Stimulated activated CD8-positive, alpha-beta memory T cell treated with anti-CD3 and anti-CD28 coated beads, Interleukin-7, amount 100 ng/mL, for 48 hours (primary cell): ENCODE measurements at regions not wholly inside any gene's neighbourhood (a gene's known extent, or its start where the extent isn't known, plus 50 kb on each side); places are given as distances from the start of the nearest gene placed in this dataset.

Source experiments
- DNase-seq, 2 donors: peaks; one replicate each; pipeline ENCODE4 v3.0.0-alpha.2; 2020; ENCODE audit warnings: low read depth in 1 of 2; ENCODE audit errors: extremely low read depth in 1 of 2

DNA sequence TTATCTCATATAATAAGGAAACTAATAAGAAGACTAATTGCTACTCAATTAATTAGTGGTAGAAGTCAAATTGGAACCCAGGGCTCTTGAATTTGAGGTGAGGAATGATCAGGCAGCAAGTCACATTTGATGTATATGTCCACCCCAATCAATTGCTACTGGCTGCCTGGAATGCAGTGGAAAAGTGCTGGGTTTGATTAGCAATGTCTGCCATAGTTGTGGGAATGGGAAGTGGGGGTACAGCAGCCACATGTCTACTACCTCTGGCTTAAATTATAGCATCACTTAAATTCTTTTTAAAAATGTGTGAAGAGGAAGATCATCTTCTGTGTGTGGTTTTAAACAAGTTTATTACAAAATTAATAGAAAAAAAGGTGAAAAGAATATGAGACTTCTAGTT, 50.8 kb upstream of the NAV2 start:
- no peak for DNase-seq

DNA sequence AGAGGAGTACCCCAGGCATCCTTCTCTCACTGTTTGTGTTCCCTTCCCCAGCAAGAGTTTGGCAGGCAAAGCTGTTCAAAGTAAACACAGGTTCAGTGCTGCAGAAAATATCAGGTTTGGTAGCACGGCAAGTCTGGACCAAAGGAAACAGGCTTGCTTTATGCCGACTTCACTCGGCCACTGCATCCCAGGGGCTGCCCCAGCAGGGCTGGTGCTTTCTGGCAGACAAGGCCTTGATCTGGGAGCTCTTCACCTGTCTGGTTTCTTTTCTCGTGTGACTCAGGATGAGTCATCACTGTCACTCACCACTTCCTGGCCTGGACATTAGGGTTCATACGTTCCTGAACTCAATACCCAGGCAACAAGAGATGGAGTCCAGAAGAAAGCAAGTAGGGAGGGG, 52.6 kb upstream of the NAV2 start:
- peak; percentile 2 to 4 for DNase-seq

DNA sequence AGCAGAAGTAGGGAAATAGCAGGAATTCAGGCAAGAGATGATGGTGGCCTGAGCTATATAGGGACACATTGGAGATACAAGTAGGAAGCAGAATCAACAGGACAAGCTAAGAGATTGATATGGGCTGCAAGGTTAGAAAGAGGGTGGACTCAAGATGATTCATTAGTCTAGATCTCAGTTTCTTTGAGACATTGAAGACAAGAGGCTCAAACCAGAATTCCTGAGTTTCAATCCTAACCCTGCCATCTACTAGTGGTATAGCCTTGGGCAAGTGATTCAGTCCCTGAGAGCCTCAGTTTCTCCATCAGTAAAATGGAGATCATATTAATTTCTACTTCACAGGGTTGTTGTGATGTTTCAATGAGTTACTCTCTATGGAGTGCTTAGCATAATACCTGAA, 53.1 kb upstream of the NAV2 start:
- DNase-seq: no peak

- no peak for DNase-seq
Observed at GRCh38 chr11:19658344-19658743, 54.3 kb upstream of the NAV2 start.

DNA sequence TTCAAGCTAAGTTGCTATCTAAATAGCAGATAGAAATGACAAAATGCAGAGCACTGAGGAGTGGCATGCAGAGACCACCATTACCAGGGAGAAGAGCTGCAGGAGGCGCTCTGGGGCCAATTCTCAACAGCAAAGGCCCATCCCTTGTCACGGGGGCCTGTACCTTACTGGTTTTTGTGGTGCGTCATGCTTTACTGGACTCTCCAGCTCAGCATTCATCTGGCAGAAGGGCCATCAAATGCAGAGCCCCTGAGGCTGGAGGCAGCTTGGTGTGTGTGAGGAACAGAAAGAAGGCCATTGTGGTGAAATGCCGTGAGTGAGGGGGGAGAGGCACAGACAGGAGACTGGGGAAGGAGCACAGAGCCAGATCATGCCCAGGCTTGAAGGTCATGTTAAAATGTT, 56.5 kb upstream of the NAV2 start:
- no peak for DNase-seq

DNA sequence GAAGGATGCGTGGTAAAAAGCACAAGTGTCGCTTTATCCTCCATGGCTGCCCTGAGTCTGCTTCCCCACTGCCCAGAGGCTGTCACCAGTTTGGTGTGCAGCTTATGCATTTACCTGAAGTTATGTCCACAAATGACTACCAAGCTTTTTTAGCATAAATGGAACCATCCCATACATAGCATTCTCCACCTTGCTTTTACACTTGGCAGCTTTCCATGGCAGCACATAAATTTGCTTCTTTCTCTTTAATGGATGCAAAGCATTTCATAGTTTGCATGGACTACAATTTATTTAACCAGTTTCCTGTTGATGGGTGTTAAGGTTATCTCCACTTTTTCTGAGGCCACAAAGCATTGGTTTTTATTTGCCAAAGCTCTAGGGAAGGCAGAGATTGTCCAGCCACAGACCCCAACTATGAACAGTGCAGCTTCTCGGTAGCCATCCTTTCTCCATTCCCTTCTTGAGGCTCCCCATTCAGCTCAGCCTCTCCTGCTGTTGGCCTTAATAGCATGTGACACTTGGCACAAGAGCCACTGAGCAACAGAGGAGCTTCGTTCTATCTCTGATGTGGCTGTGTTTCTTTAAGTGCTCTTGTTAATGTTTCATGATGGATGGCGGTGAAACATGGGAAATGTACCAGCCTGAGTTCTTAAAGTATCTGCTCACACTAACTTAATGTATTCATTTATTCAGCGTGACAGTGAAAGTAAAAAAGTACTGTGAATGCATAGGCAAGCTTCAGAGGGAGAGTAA, 59.8 kb upstream of the NAV2 start:
- DNase-seq: no peak

- no peak for DNase-seq
Observed at GRCh38 chr11:19651653-19652052, 61.0 kb upstream of the NAV2 start.

DNA sequence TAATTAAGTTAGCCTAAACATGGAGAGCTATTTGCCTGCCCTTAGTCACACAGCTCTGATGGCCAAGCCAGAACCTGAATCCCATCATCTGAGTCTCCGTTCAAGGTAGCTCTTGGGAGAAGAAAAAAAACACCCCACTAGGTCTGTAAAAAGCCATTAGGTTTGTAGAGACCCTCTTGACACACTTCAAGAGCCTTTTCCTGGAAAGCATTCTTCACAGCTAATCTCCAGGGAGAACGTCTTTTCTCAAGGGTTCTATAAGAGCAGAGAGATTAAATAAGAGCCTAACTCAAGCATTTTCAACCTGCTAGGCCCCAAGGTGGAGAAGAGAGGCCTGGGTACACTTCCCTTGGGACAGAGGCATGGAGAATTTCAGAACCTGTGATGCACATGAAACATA, 61.6 kb upstream of the NAV2 start:
- DNase-seq: no peak

DNA sequence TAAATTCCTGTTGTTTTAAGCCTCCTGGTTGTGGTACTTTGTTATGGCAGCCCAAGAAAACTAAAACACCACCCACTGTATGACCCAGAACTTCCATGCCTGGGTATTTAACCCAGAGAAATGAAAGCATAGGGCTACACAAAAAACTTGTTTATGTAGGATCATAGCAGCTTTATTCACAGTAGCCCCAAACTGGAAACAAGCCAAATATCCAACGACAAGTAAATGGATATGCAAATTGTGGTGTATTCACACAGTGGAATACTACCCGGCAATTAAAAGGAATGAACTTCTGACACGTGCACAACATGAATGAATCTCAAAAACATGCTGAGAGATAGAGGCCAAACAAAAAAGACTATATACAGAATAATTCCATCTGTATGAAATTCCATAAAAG, 62.2 kb upstream of the NAV2 start:
- DNase-seq: no peak

GRCh38 chr11:19649751-19650150, 62.9 kb upstream of the NAV2 start:
- DNase-seq: no peak

DNA sequence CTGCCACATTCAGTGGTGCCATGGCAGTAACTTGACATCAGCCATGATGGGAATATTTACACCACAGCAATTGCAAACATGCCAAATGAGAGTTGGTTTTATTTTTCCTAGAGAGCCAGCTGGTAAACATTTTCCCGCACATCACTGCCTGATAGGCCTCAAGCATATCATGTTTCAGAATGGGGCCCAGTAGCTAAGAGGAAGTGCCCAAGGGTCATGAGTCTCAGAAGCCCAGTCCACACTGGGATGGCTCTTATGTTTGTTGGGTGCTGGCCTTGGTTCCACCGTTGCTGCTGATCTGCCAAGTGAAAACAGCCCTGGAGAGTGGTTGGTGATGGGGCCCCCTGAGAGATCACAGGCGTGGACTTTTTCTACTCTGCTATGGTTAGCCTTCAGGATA, 64.3 kb upstream of the NAV2 start:
- DNase-seq: no peak

DNA sequence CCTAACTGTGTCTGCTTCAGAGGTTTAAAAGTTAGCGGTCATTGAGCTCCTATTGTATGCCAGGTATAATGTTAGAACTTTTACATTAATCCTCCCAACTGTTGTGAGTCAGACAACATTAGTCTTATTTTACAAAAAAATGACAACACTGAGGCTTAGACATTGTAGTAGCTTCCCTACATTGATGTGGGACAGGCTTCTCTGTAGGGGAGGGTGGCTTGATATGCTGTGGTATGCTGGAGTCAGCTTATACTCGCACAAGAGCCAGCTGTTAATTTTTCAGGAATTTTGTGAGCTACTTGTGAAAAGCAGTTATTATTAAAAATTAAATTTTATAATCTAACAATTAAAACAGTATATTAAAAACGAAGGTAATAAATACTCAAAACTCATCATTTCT, 64.8 kb upstream of the NAV2 start:
- no peak for DNase-seq

- DNase-seq: no peak
Observed at GRCh38 chr11:19646921-19647320, 65.7 kb upstream of the NAV2 start.

GRCh38 chr11:19646308-19646707, 66.3 kb upstream of the NAV2 start:
- DNase-seq: no peak

DNA sequence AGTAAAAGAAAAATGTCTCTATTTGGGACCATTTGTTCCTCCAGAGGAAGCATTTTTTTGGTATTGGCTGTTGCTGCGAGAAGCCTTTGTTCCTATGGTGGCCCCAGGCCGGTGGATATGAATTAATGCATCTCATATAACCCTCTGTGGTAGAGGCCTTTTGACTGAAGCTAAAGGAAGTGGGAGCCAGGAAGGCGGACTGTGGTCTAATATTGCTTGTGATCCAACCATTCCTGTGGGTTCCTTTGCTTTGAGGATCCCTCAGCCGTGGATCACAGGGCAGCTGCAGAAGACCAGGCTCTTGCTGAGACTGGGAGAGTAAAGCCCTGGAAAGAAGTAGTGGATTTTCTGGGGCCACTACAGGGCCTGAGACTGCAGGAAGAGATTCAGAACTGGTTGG, 68.3 kb upstream of the NAV2 start:
- DNase-seq: no peak

GRCh38 chr11:19642185-19643158, 70.2 kb upstream of the NAV2 start:
- no peak for DNase-seq

- no peak for DNase-seq
Observed at GRCh38 chr11:19639603-19640105, 73.0 kb upstream of the NAV2 start.

- DNase-seq: no peak
Observed at GRCh38 chr11:19635332-19635731, 77.3 kb upstream of the NAV2 start.

DNA sequence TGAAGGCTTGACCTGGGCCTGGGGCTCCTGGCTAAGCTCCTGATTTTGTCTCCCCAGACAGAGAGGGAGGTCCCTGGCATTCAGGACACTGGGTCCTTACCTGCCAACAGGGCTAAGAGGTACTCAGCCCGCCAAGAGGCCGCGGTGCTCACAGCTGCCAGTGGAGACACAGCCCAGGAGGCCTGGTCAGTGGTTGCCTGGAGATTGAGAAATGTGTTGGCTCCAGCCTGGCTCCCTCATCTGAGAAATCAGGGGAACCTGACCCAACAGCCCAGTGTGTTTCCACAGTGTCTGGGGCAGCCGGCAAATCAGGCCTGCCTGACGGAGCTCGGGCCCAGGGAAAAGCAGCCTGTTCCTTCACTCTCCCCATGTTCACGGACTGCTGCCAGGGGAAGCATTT, 79.4 kb upstream of the NAV2 start:
- DNase-seq: no peak

DNA sequence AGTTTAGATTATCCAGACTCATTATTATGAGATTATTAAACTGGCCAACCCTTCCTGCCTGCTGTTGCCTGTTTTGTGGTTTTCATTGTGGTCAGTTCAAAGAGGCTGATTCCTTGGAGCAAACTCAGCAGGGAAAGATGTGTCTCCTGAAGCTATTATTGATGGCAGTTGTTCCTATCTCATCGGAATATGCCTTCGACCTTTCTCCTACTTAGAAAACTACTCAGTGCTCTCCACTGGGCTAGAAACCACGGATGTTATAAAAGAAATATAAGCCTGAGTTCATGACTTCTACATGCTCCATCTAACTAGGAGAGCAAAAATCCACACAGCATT, 80.2 kb upstream of the NAV2 start:
- DNase-seq: no peak

- no peak for DNase-seq
Observed at GRCh38 chr11:19631712-19632498, 80.7 kb upstream of the NAV2 start.
